ENCODE measurements at regions not wholly inside any gene's neighbourhood (a gene's known extent, or its start where the extent isn't known, plus 50 kb on each side); places are given as distances from the start of the nearest gene placed in this dataset.

GRCh38 chr16:52647588-52647987 lies 100.6 kb upstream of the TOX3 start:
- no peak for DNase-seq

- DNase-seq: no peak
Measured at GRCh38 chr16:52643006-52643405, 96.1 kb upstream of the TOX3 start.

- DNase-seq: no peak
Measured at GRCh38 chr16:52634528-52634927, 87.6 kb upstream of the TOX3 start.

- no peak for DNase-seq
Measured at GRCh38 chr16:52634104-52634503, 87.2 kb upstream of the TOX3 start.

GRCh38 chr16:52633230-52633629 lies 86.3 kb upstream of the TOX3 start:
- DNase-seq: no peak

GRCh38 chr16:52631711-52632110 lies 84.8 kb upstream of the TOX3 start:
- no peak for DNase-seq

GRCh38 chr16:52630711-52631110 lies 83.8 kb upstream of the TOX3 start:
- DNase-seq: no peak

GRCh38 chr16:52629296-52629695 lies 82.4 kb upstream of the TOX3 start:
- no peak for DNase-seq

- no peak for DNase-seq
Measured at GRCh38 chr16:52624891-52625290, 77.9 kb upstream of the TOX3 start.

- no peak for DNase-seq
Measured at GRCh38 chr16:52621651-52622050, 74.7 kb upstream of the TOX3 start.

GRCh38 chr16:52618753-52619497 lies 72.0 kb upstream of the TOX3 start:
- no peak for DNase-seq

- no peak for DNase-seq
Measured at GRCh38 chr16:52617591-52617990, 70.6 kb upstream of the TOX3 start.

GRCh38 chr16:52613508-52613907 lies 66.6 kb upstream of the TOX3 start:
- DNase-seq: no peak

GRCh38 chr16:52611817-52612673 lies 65.1 kb upstream of the TOX3 start:
- DNase-seq: no peak

GRCh38 chr16:52603015-52603414 lies 56.1 kb upstream of the TOX3 start:
- no peak for DNase-seq

- DNase-seq: no peak
Measured at GRCh38 chr16:52597772-52598483, 51.0 kb upstream of the TOX3 start.

- DNase-seq: no peak
Measured at GRCh38 chr16:52597073-52597771, 50.3 kb upstream of the TOX3 start.
